PC-3 (cell line): ENCODE measurements at regions not wholly inside any gene's neighbourhood (a gene's known extent, or its start where the extent isn't known, plus 50 kb on each side); places are given as distances from the start of the nearest gene placed in this dataset.

Experiments used
- ATAC-seq: fragments of 200-7000 bp; cut with Tn5 transposase; 2 replicates; pipeline ENCODE4 v1.9.1; 2020; ENCODE audit warnings: mild to moderate bottlenecking, moderate library complexity
- BruUV-seq: library from RNA; stranded (reverse); fragments of 400-500 nt; replicated peaks from 2 replicates; lab custom pipeline; 2021; lab: Mats Ljungman, UMichigan
- CTCF ChIA-PET: fragments of 300-600 bp; sonication (Branson Sonifier 250); formaldehyde crosslinking; loops from one replicate; lab custom pipeline; 2022; ENCODE audit warnings: antibody characterized with exemption; lab: Charles Lee
- POLR2A ChIA-PET: fragments of 300-600 bp; sonication (Branson Sonifier 250); formaldehyde crosslinking; loops from one replicate; lab custom pipeline; 2022; ENCODE audit warnings: antibody characterized with exemption; ENCODE audit not compliant: unreplicated experiment; lab: Charles Lee
- DNase-seq: peaks from one replicate; pipeline ENCODE4 v3.0.0-alpha.2; 2015
- H2AFZ ChIP-seq: fragments of 300-600 bp; sonication (generic); 2 replicates; pipeline ENCODE4 v1.6.0; 2016; ENCODE audit warnings: antibody characterized with exemption, low read length
- H3F3A ChIP-seq: fragments of 300-600 bp; sonication (generic); one replicate; pipeline ENCODE4 v1.6.0; 2017; ENCODE audit warnings: antibody characterized with exemption, low read length, control low read depth, mild to moderate bottlenecking; ENCODE audit not compliant: unreplicated experiment
- H3K27ac ChIP-seq: fragments of 300-600 bp; sonication (generic); 2 replicates; pipeline ENCODE4 v1.5.1; 2016; ENCODE audit warnings: mild to moderate bottlenecking, low read length
- H3K27me3 ChIP-seq: fragments of 300-600 bp; sonication (generic); 2 replicates; pipeline ENCODE4 v1.6.1; 2016; ENCODE audit warnings: low read length, mixed read lengths
- H3K36me3 ChIP-seq: fragments of 300-600 bp; sonication (generic); 2 replicates; pipeline ENCODE4 v1.6.1; 2016; ENCODE audit warnings: low read depth, mixed run types, low read length, mixed read lengths
- H3K4me1 ChIP-seq: fragments of 300-600 bp; sonication (generic); 2 replicates; pipeline ENCODE4 v1.5.1; 2016; ENCODE audit warnings: low read length; ENCODE audit not compliant: insufficient read depth
- H3K4me2 ChIP-seq: fragments of 300-600 bp; sonication (generic); 2 replicates; pipeline ENCODE4 v1.6.0; 2016; ENCODE audit warnings: low read length
- H3K4me3 ChIP-seq: fragments of 300-600 bp; sonication (generic); 2 replicates; pipeline ENCODE4 v1.5.1; 2016; ENCODE audit warnings: mild to moderate bottlenecking, low read length, mixed read lengths
- H3K79me2 ChIP-seq: fragments of 300-600 bp; sonication (generic); 2 replicates; pipeline ENCODE4 v1.6.1; 2017; ENCODE audit warnings: low read length, mixed read lengths
- H3K9ac ChIP-seq: fragments of 300-600 bp; sonication (generic); 2 replicates; pipeline ENCODE4 v1.6.0; 2016; ENCODE audit warnings: mild to moderate bottlenecking, low read length
- H3K9me2 ChIP-seq: fragments of 300-600 bp; sonication (generic); replicated peaks from 2 replicates; pipeline ENCODE4 v1.6.1; 2016; ENCODE audit warnings: mixed run types, low read length, mixed read lengths
- H3K9me3 ChIP-seq: fragments of 300-600 bp; sonication (generic); 2 replicates; pipeline ENCODE4 v1.6.1; 2016; ENCODE audit warnings: low read length, mixed read lengths
- H4K20me1 ChIP-seq: fragments of 300-600 bp; sonication (generic); 2 replicates; pipeline ENCODE4 v1.6.1; 2016; ENCODE audit warnings: low read length, mixed read lengths
- CTCF ChIP-seq: fragments of 300-600 bp; sonication (generic); conservative IDR thresholded peaks from 2 replicates; pipeline ENCODE4 v1.5.1; 2017; ENCODE audit warnings: antibody characterized with exemption, low read depth, mild to moderate bottlenecking, low read length
- EZH2 ChIP-seq: fragments of 300-600 bp; sonication (generic); IDR thresholded peaks from one replicate; pipeline ENCODE4 v1.6.1; 2017; ENCODE audit warnings: antibody characterized with exemption, mild to moderate bottlenecking, low read length; ENCODE audit not compliant: unreplicated experiment
- EZH2phosphoT487 ChIP-seq: fragments of 300-600 bp; sonication (generic); IDR thresholded peaks from 2 replicates; pipeline ENCODE4 v1.6.1; 2018; ENCODE audit warnings: mild to moderate bottlenecking, antibody characterized with exemption, low read length, borderline replicate concordance
- intact Hi-C: fragments of 100-400 bp; cut with micrococcal nuclease; formaldehyde crosslinking; loops from 2 replicates; pipeline ENCODE4 v1.9.0; 2023

DNA sequence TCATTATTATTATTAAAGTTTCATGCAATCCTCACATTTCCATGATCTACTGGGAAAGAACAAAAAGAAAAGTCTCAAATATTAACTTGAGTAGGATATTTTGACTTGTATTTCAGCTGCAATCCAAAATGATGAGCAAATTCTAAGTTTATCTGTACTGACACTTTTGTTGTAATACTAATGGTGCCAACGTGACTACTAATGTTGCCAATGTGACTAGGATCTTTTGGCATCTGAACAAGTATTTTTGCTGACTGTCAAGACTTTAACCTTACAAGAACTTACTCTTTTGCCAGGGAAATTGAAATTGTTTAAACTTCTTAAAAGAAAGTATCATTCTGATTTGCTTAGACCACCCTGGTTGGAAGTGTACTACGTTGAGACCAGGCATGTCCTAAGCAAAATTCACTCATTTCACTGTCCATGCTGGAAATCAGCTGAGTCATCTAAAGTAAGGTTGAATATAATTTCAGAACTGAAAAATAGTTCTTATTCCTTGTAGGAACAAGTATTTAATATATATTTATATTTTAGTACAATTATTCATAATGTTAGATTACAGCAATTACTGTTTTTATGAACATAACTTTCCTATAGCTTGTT is 78.5 kb upstream of the LYZL1 start:
- no peaks in the 10 kb centered on the region for H3K9me2 ChIP-seq

GRCh38 chr10:29212597-29212996 is 76.3 kb upstream of the LYZL1 start:
- no peak overlapping the region for H2AFZ ChIP-seq
- H3K9me3 ChIP-seq, result no peaks in the 10 kb centered on the region
- H3K79me2 ChIP-seq, result no peaks in the 10 kb centered on the region
- DNase-seq, result no peak
- no peaks in the 10 kb centered on the region for H3K36me3 ChIP-seq
- no peak for TF ChIP-seq EZH2
- TF ChIP-seq CTCF, result no peak
- no peaks in the 10 kb centered on the region for H3K9me2 ChIP-seq
- H4K20me1 ChIP-seq, result no peaks in the 10 kb centered on the region
- no peak overlapping the region for H3K4me3 ChIP-seq
- no TSS peak for BruUV-seq
- H3K9ac ChIP-seq, result no peak overlapping the region
- H3K27ac ChIP-seq, result no peak overlapping the region
- POLR2A ChIA-PET, result no interaction called here
- CTCF ChIA-PET, result no interaction called here
- H3F3A ChIP-seq, result no peaks in the 10 kb centered on the region
- no peaks in the 10 kb centered on the region for H3K27me3 ChIP-seq
- intact Hi-C loops, result no loop called here
- ATAC-seq, result no peak
- no peaks in the 10 kb centered on the region for H3K4me1 ChIP-seq
- H3K4me2 ChIP-seq, result no peak overlapping the region

More for the DNA sequence above, 78.5 kb upstream of the LYZL1 start:
- H3K27ac ChIP-seq, result no peak overlapping the region
- no peaks in the 10 kb centered on the region for H3K27me3 ChIP-seq
- H3K36me3 ChIP-seq, result no peaks in the 10 kb centered on the region
- ChIA-PET CTCF (no interaction called here), POLR2A (no interaction called here)
- H3K4me2 ChIP-seq, result no peak overlapping the region
- no peak for DNase-seq
- H3K9ac ChIP-seq, result no peak overlapping the region
- H2AFZ ChIP-seq, result no peak overlapping the region
- H3K4me3 ChIP-seq, result no peak overlapping the region
- no peaks in the 10 kb centered on the region for H3K9me3 ChIP-seq
- H3F3A ChIP-seq, result no peaks in the 10 kb centered on the region
- no peak for ATAC-seq
- no peaks in the 10 kb centered on the region for H3K4me1 ChIP-seq
- intact Hi-C loops, result no loop called here
- TF ChIP-seq EZH2phosphoT487 (no peak), EZH2 (no peak)
- no peaks in the 10 kb centered on the region for H3K79me2 ChIP-seq
- H4K20me1 ChIP-seq, result no peaks in the 10 kb centered on the region
- BruUV-seq, result no TSS peak

- Histone ChIP-seq H3K4me2 (no peak overlapping the region), H2AFZ (no peak overlapping the region), H3K9me3 (no peaks in the 10 kb centered on the region), H3K4me3 (no peak overlapping the region), H3K4me1 (no peaks in the 10 kb centered on the region), H3K9ac (no peak overlapping the region), H4K20me1 (no peaks in the 10 kb centered on the region), H3K27me3 (no peaks in the 10 kb centered on the region), H3K79me2 (no peaks in the 10 kb centered on the region), H3K9me2 (no peaks in the 10 kb centered on the region), H3F3A (no peaks in the 10 kb centered on the region), H3K36me3 (no peaks in the 10 kb centered on the region), H3K27ac (no peak overlapping the region)
- no peak for ATAC-seq
- no TSS peak for BruUV-seq
- TF ChIP-seq CTCF (no peak), EZH2 (no peak), EZH2phosphoT487 (no peak)
- CTCF ChIA-PET, result no interaction called here
- POLR2A ChIA-PET, result no interaction called here
- no peak for DNase-seq
- intact Hi-C loops, result no loop called here
Observed at GRCh38 chr10:29214551-29214950, 74.3 kb upstream of the LYZL1 start.
